ENCODE measurements at regions not wholly inside any gene's neighbourhood (a gene's known extent, or its start where the extent isn't known, plus 50 kb on each side); places are given as distances from the start of the nearest gene placed in this dataset.

DNA sequence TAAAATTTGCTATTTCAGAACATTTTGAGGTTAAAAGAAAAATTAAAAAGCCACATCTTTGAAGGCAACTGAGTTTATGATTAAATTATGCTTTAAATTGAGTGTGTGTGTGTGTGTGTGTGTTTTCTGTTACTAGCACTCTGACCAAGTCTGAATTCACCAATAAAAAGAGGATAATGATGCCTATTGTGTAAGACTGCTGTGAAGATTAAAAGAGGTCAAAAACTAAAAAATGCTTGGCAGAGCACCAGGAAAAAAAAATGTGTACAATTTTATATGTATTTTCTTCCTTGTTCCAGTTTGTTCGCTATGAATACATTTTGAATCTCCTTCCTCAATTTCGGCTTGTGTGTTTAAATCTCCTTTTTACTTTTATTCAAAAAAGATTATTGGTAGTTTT lies 316.6 kb upstream of the MAGI2 start:
- TF ChIP-seq, protein P1, sequence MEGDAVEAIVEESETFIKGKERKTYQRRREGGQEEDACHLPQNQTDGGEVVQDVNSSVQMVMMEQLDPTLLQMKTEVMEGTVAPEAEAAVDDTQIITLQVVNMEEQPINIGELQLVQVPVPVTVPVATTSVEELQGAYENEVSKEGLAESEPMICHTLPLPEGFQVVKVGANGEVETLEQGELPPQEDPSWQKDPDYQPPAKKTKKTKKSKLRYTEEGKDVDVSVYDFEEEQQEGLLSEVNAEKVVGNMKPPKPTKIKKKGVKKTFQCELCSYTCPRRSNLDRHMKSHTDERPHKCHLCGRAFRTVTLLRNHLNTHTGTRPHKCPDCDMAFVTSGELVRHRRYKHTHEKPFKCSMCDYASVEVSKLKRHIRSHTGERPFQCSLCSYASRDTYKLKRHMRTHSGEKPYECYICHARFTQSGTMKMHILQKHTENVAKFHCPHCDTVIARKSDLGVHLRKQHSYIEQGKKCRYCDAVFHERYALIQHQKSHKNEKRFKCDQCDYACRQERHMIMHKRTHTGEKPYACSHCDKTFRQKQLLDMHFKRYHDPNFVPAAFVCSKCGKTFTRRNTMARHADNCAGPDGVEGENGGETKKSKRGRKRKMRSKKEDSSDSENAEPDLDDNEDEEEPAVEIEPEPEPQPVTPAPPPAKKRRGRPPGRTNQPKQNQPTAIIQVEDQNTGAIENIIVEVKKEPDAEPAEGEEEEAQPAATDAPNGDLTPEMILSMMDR (IDR thresholded peaks at IDR 0.05; ENCODE audit: extremely low read depth in 1 of 2, insufficient read depth in 1 of 2, low read depth in 1 of 2, low read length in 2 of 2): no peak
- TF ChIP-seq POLR2A (IDR thresholded peaks at IDR 0.05; ENCODE audit: low read depth, low read length) (no peak), POLR2AphosphoS5 (IDR thresholded peaks at IDR 0.05; ENCODE audit: insufficient read depth, low read depth, low read length) (no peak), EZH2 (IDR thresholded peaks at IDR 0.05; ENCODE audit: borderline replicate concordance, low read depth, low read length, severe bottlenecking) (no peak), MYC (IDR thresholded peaks at IDR 0.05; ENCODE audit: low read depth, low read length) (no peak), JUN (IDR thresholded peaks at IDR 0.05; ENCODE audit: borderline replicate concordance, insufficient read depth, insufficient read length, low read depth) (no peak), FOS (IDR thresholded peaks at IDR 0.05; ENCODE audit: borderline replicate concordance, insufficient read depth, low read length) (no peak), GATA2 (IDR thresholded peaks at IDR 0.05; ENCODE audit: insufficient read depth, insufficient read length, low read depth, low read length) (no peak)
- TF ChIP-seq, protein P2, sequence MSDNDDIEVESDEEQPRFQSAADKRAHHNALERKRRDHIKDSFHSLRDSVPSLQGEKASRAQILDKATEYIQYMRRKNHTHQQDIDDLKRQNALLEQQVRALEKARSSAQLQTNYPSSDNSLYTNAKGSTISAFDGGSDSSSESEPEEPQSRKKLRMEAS (IDR thresholded peaks at IDR 0.05; ENCODE audit: insufficient read depth, insufficient read length): no peak

All from endothelial cell of umbilical vein (primary cell).